ENCODE measurements at regions not wholly inside any gene's neighbourhood (a gene's known extent, or its start where the extent isn't known, plus 50 kb on each side); places are given as distances from the start of the nearest gene placed in this dataset.

GRCh38 chr6:166678426-166678825, 51.4 kb upstream of the RPS6KA2 start:
- ATAC-seq (no peak), DNase-seq (no peak)
- 92 to 95% (median 92%) methylated on average over 10 of the region's 10 CpGs for WGBS, 3 donors
- H3K36me3 ChIP-seq (ENCODE audit: insufficient read depth in 1 of 2, low read depth in 1 of 2): no peaks in the 10 kb centered on the region
- TF ChIP-seq CTCF (IDR thresholded peaks at IDR 0.05): no peak
- no peaks in the 10 kb centered on the region for H3K27me3 ChIP-seq (ENCODE audit: insufficient read depth in 3 of 3, low read length in 2 of 3)
- no peak overlapping the region for H3K27ac ChIP-seq
- H3K9me3 ChIP-seq: no peaks in the 10 kb centered on the region
- intact Hi-C loops (cut with DNase I): no loop called here
- peaks cover 8% of the 10 kb centered on the region for H3K4me1 ChIP-seq
- no peak overlapping the region for H3K4me3 ChIP-seq

- no peak for TF ChIP-seq CTCF (IDR thresholded peaks at IDR 0.05)
- Histone ChIP-seq H3K27me3 (ENCODE audit: insufficient read depth in 3 of 3, low read length in 2 of 3) (no peaks in the 10 kb centered on the region), H3K9me3 (no peaks in the 10 kb centered on the region), H3K4me3 (no peak overlapping the region), H3K4me1 (peaks cover 8% of the 10 kb centered on the region), H3K27ac (no peak overlapping the region), H3K36me3 (ENCODE audit: insufficient read depth in 1 of 2, low read depth in 1 of 2) (no peaks in the 10 kb centered on the region)
- ATAC-seq (no peak), DNase-seq (no peak)
- 83 to 91% (median 85%) methylated on average over 6 of the region's 6 CpGs for WGBS, 3 donors
- intact Hi-C loops (cut with DNase I): no loop called here
Measured at GRCh38 chr6:166677941-166678340, 50.9 kb upstream of the RPS6KA2 start.

Measured in psoas muscle (tissue), 7 donors.